ENCODE measurements at regions not wholly inside any gene's neighbourhood (a gene's known extent, or its start where the extent isn't known, plus 50 kb on each side); places are given as distances from the start of the nearest gene placed in this dataset.

DNA sequence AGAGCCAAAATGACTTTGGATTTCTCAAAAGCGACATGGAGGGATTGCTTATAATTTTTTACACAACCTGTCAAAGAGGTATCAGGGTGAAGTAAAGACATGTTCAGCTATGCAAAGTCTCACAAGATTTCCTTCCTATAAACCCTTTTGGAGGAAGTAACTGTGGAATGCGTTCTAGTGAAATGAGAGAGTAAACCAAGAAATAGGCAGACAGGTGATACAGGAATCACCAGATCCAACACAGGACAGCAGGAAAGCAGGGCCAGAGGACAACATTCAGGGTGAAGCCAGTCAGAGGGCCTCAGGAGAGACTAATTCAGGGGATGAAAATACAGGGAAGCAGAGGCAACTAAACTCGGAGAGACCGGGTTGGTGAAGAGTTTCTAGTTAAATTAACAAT lies 90.4 kb upstream of the MTNR1B start:
- H3K9me3 ChIP-seq = no peaks in the 10 kb centered on the region
- H3K4me1 Mint-ChIP-seq (ENCODE audit: low read depth, unreplicated experiment) = no peaks in the 10 kb centered on the region
- no peak overlapping the region for H3K4me3 Mint-ChIP-seq (ENCODE audit: unreplicated experiment)
- no peaks in the 10 kb centered on the region for H3K36me3 ChIP-seq (ENCODE audit: control insufficient read depth, insufficient read depth, low read length)
- POLR2A ChIA-PET = no interaction called here
- no peaks in the 10 kb centered on the region for H3K9me3 Mint-ChIP-seq (ENCODE audit: unreplicated experiment)
- no peaks in the 10 kb centered on the region; the same call in 1 of the 2 replicates for H3K27me3 ChIP-seq (replicated peaks; ENCODE audit: control insufficient read depth, insufficient read depth, low read length)
- H3K36me3 Mint-ChIP-seq (ENCODE audit: insufficient read depth, unreplicated experiment) = no peaks in the 10 kb centered on the region
- TF ChIP-seq, protein P1, sequence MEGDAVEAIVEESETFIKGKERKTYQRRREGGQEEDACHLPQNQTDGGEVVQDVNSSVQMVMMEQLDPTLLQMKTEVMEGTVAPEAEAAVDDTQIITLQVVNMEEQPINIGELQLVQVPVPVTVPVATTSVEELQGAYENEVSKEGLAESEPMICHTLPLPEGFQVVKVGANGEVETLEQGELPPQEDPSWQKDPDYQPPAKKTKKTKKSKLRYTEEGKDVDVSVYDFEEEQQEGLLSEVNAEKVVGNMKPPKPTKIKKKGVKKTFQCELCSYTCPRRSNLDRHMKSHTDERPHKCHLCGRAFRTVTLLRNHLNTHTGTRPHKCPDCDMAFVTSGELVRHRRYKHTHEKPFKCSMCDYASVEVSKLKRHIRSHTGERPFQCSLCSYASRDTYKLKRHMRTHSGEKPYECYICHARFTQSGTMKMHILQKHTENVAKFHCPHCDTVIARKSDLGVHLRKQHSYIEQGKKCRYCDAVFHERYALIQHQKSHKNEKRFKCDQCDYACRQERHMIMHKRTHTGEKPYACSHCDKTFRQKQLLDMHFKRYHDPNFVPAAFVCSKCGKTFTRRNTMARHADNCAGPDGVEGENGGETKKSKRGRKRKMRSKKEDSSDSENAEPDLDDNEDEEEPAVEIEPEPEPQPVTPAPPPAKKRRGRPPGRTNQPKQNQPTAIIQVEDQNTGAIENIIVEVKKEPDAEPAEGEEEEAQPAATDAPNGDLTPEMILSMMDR (IDR thresholded peaks at IDR 0.05; ENCODE audit: insufficient read depth in 1 of 2, low read depth in 1 of 2, low read length in 1 of 2, severe bottlenecking in 1 of 2, unreplicated experiment in 1 of 2) = no peak
- H3K4me1 ChIP-seq = no peaks in the 10 kb centered on the region
- DNase-seq = no peak
- no peak overlapping the region for H3K27ac Mint-ChIP-seq (ENCODE audit: unreplicated experiment)
- BruUV-seq (replicated peaks) = no TSS peak
- intact Hi-C loops (cut with micrococcal nuclease; ENCODE audit: unreplicated experiment) = no loop called here
- CTCF ChIA-PET = no interaction called here
- H3K4me3 ChIP-seq (ENCODE audit: low read depth, low read length) = no peak overlapping the region
- H3K27me3 Mint-ChIP-seq (ENCODE audit: insufficient read depth, unreplicated experiment) = peaks cover 26% of the 10 kb centered on the region

DNA sequence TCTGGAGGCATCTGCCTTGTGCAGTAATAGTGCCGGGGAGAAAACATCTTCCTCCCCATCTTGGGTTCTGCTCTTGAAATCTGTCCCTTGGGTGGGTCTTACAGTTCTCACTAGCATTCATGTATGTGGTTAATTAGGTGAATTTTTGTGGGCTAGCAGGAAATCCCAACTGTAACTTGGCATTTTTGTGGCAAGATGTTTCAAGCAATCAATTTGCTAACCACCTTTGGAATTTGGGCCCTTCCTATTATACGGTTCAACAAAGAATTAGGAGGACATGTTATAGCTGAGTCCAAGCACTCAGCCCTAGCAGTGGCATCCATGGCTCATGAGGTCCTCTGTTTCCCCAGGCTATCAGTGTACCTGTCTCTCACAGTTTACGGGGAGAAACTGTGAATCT lies 89.1 kb upstream of the MTNR1B start:
- H3K4me3 ChIP-seq (ENCODE audit: low read depth, low read length) = no peak overlapping the region
- H3K4me3 Mint-ChIP-seq (ENCODE audit: unreplicated experiment) = no peak overlapping the region
- BruUV-seq (replicated peaks) = no TSS peak

DNA sequence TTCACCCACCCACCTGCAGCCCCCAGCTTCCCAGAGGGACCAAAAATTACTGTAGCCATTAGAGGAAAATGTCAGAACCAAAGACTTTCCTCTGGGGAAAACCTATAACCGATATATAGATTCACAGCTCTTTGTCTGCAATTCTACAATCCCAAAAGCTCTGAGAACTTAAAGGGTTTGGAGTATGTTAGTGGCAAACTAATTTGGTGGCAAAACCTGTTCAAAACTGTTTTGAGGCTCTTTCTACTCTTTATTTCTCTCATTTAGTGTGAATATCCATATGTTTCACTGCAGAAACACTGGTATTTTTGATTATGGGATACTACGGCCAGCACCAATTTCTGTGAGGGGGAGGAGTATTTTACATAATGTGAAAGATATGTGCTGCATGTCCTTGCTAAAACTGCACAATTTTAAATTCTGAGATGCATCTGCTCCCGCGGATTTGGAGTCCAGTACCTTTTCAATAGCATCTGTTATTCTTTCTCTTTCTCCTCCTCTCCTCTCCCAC lies 87.5 kb upstream of the MTNR1B start:
- Histone ChIP-seq H3K27me3 (replicated peaks; ENCODE audit: control insufficient read depth, insufficient read depth, low read length) (no peaks in the 10 kb centered on the region; the same call in 1 of the 2 replicates), H3K4me3 (ENCODE audit: low read depth, low read length) (no peak overlapping the region), H3K4me1 (no peaks in the 10 kb centered on the region), H3K36me3 (ENCODE audit: control insufficient read depth, insufficient read depth, low read length) (no peaks in the 10 kb centered on the region), H3K9me3 (no peaks in the 10 kb centered on the region)
- POLR2A ChIA-PET = no interaction called here
- no TSS peak for BruUV-seq (replicated peaks)
- CTCF ChIA-PET = no interaction called here
- Mint-ChIP-seq H3K4me3 (ENCODE audit: unreplicated experiment) (no peak overlapping the region), H3K36me3 (ENCODE audit: insufficient read depth, unreplicated experiment) (no peaks in the 10 kb centered on the region), H3K27ac (ENCODE audit: unreplicated experiment) (no peak overlapping the region), H3K9me3 (ENCODE audit: unreplicated experiment) (no peaks in the 10 kb centered on the region), H3K4me1 (ENCODE audit: low read depth, unreplicated experiment) (no peaks in the 10 kb centered on the region), H3K27me3 (ENCODE audit: insufficient read depth, unreplicated experiment) (peaks cover 23% of the 10 kb centered on the region)
- TF ChIP-seq, protein P1 (IDR thresholded peaks at IDR 0.05; ENCODE audit: insufficient read depth in 1 of 2, low read depth in 1 of 2, low read length in 1 of 2, severe bottlenecking in 1 of 2, unreplicated experiment in 1 of 2) = no peak
- intact Hi-C loops (cut with micrococcal nuclease; ENCODE audit: unreplicated experiment) = no loop called here
- DNase-seq = no peak

More for the DNA sequence above, 89.1 kb upstream of the MTNR1B start:
- H3K4me1 Mint-ChIP-seq (ENCODE audit: low read depth, unreplicated experiment) = no peaks in the 10 kb centered on the region
- no peaks in the 10 kb centered on the region for H3K36me3 Mint-ChIP-seq (ENCODE audit: insufficient read depth, unreplicated experiment)
- TF ChIP-seq, protein P1 (IDR thresholded peaks at IDR 0.05; ENCODE audit: insufficient read depth in 1 of 2, low read depth in 1 of 2, low read length in 1 of 2, severe bottlenecking in 1 of 2, unreplicated experiment in 1 of 2) = no peak
- Histone ChIP-seq H3K27me3 (replicated peaks; ENCODE audit: control insufficient read depth, insufficient read depth, low read length) (no peaks in the 10 kb centered on the region; the same call in 1 of the 2 replicates), H3K36me3 (ENCODE audit: control insufficient read depth, insufficient read depth, low read length) (no peaks in the 10 kb centered on the region), H3K9me3 (no peaks in the 10 kb centered on the region), H3K4me1 (no peaks in the 10 kb centered on the region)
- DNase-seq = no peak
- H3K9me3 Mint-ChIP-seq (ENCODE audit: unreplicated experiment) = no peaks in the 10 kb centered on the region
- no peak overlapping the region for H3K27ac Mint-ChIP-seq (ENCODE audit: unreplicated experiment)
- ChIA-PET POLR2A (no interaction called here), CTCF (no interaction called here)
- peaks cover 30% of the 10 kb centered on the region for H3K27me3 Mint-ChIP-seq (ENCODE audit: insufficient read depth, unreplicated experiment)
- intact Hi-C loops (cut with micrococcal nuclease; ENCODE audit: unreplicated experiment) = no loop called here

All from Caco-2 (cell line).